ENCODE measurements at regions not wholly inside any gene's neighbourhood (a gene's known extent, or its start where the extent isn't known, plus 50 kb on each side); places are given as distances from the start of the nearest gene placed in this dataset.
"Not testable (repeated sequence)": the region's sequence is repeated elsewhere in the genome, so short reads cannot be mapped to it uniquely, and the experiment has no call there.

DNA sequence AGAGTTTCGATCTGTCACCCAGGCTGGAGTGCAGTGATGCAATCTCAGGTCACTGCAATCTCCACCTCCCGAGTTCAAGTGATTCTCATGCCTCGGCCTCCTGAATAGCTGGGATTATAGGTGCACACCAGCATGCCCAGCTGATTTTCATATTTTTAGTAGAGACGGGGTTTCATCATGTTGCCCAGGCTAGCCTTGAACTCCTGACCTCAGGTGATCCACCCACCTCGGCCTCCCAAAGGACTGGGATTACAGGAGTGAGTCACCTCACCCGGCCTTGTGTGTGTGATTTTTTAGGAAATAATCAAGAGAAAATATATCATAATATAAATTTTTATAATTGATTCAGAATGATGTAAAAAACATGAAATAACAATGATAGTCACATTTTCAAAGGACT lies 1231.4 kb downstream of the GALC start:
- no peak overlapping the region for H3K4me3 ChIP-seq (ENCODE audit: low read depth, poor library complexity, severe bottlenecking)
- 91 to 94% methylated on average over 6 of the region's 6 CpGs for WGBS, 2 donors
- intact Hi-C loops (cut with DNase I; ENCODE audit: low total_unique reads): no loop called here
- no peak for TF ChIP-seq POLR2A (IDR thresholded peaks at IDR 0.05)
- TF ChIP-seq, protein P1, sequence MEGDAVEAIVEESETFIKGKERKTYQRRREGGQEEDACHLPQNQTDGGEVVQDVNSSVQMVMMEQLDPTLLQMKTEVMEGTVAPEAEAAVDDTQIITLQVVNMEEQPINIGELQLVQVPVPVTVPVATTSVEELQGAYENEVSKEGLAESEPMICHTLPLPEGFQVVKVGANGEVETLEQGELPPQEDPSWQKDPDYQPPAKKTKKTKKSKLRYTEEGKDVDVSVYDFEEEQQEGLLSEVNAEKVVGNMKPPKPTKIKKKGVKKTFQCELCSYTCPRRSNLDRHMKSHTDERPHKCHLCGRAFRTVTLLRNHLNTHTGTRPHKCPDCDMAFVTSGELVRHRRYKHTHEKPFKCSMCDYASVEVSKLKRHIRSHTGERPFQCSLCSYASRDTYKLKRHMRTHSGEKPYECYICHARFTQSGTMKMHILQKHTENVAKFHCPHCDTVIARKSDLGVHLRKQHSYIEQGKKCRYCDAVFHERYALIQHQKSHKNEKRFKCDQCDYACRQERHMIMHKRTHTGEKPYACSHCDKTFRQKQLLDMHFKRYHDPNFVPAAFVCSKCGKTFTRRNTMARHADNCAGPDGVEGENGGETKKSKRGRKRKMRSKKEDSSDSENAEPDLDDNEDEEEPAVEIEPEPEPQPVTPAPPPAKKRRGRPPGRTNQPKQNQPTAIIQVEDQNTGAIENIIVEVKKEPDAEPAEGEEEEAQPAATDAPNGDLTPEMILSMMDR (IDR thresholded peaks at IDR 0.05): no peak
- DNase-seq (ENCODE audit: low spot score in 2 of 2): no peak

DNA sequence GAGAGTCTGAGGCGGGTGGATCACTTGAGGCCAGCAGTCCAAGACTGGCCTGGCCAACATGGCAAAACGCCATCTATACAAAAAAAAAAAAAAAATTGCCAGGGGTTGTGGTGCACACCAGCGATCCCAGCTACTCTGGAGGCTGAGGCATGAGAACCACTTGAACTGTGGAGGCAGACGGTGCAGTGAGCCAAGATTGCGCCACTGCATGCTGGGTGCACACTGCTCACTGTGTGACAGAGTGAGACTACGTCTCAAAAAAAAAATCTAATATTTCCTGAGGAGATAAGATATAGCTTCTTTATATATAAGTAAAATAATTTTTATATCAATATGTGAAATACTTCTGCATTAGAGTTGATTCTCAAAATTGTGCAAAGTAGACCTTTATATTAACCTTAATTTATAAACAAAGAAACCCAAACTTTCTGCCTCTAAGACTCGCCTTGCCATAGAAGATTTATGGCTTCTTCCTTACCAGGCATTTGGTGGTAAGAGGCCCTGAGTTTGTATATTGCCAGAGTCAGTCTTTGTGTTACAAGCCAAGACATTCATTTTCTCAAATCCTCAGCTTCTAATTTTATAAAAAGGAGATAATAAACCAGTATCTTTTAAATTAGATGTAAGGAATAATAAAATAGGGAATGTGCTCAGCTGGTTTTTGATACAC lies 1226.7 kb downstream of the FLRT2 start:
- WGBS, 2 donors: 66 to 75% methylated on average over 7 of the region's 7 CpGs
- no peak for DNase-seq (ENCODE audit: low spot score in 2 of 2)
- H3K4me3 ChIP-seq (ENCODE audit: low read depth, poor library complexity, severe bottlenecking): no peak overlapping the region
- TF ChIP-seq POLR2A (IDR thresholded peaks at IDR 0.05): no peak
- TF ChIP-seq, protein P1 (IDR thresholded peaks at IDR 0.05): no peak
- intact Hi-C loops (cut with DNase I; ENCODE audit: low total_unique reads): no loop called here

DNA sequence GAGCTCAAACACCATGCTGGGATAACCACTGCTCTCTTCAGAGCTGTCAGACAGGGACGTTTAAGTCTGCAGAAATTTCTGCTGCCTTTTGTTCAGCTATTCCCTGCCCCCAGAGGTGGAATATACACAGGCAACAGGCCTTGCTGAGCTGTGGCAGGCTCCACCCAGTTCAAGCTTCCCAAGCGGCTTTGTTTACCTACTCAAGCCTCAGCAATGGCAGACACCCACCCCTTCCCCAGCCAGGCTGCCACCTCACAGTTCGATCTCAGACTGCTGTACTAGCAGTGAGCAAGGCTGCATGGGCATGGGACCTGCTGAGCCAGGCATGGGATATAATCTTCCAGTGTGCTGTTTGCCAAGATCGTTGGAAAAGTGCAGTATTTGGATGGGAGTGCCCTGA lies 1220.5 kb downstream of the FLRT2 start:
- DNase-seq (ENCODE audit: low spot score in 2 of 2); intact Hi-C loops (cut with DNase I; ENCODE audit: low total_unique reads); H3K4me3 ChIP-seq (ENCODE audit: low read depth, poor library complexity, severe bottlenecking): not testable (repeated sequence)
- 74 to 78% methylated on average over 4 of the region's 4 CpGs for WGBS, 2 donors

DNA sequence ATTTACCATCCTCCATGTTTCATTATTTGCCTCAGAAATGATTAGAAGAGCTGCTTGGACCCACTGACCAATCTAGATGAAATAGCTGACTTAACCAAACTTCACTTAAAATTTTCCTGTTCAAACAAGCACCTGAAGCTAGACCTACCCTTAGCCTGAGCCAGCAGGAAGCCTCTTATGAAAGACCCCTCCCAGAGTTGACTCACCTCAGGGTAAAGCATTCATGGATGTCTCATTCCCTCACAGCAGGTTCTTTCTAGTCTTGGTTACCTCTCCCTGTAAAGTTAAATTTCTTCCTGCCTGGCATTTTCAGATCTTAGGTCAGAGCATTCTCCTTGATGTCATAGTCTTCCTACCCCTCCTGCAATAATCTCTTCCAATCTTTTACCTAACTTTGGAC lies 1209.8 kb downstream of the FLRT2 start:
- H3K4me3 ChIP-seq (ENCODE audit: low read depth, poor library complexity, severe bottlenecking): no peak overlapping the region
- DNase-seq (ENCODE audit: low spot score in 2 of 2): no peak
- no peak for TF ChIP-seq POLR2A (IDR thresholded peaks at IDR 0.05)
- TF ChIP-seq, protein P1 (IDR thresholded peaks at IDR 0.05): no peak
- intact Hi-C loops (cut with DNase I; ENCODE audit: low total_unique reads): no loop called here

DNA sequence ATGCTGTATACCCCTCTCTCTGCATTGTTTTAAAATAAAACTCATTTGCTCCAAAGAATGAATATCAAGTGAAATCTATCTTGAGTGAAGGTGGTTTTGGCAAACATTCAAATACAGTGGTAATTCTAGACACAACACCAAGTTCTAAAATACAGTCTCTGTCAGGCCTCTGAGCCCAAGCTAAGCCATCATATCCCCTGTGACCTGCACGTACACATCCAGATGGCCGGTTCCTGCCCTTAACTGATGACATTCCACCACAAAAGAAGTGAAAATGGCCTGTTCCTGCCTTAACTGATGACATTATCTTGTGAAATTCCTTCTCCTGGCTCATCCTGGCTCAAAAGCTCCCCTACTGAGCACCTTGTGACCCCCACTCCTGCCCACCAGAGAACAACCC lies 1201.5 kb downstream of the FLRT2 start:
- intact Hi-C loops (cut with DNase I; ENCODE audit: low total_unique reads): not testable (repeated sequence)

DNA sequence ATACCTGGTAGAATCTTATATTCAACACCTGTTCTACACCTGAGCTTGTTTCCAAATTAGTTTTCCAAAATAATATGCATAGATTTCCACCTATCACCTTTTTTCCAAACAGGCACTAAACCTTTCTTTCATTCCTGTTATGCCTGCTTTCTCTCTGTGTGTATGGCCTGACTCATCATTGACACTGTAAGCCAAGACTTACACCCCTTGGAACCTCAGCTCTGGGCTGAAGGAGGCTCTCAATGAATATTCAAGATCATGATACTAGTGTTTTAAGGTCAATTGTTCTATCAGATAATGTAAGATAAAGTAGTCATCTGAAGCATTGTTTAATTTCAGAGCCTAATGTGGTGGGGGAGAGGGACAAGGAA lies 1193.3 kb downstream of the FLRT2 start:
- no peak overlapping the region for H3K4me3 ChIP-seq (ENCODE audit: low read depth, poor library complexity, severe bottlenecking)
- no peak for DNase-seq (ENCODE audit: low spot score in 2 of 2)
- TF ChIP-seq POLR2A (IDR thresholded peaks at IDR 0.05): no peak
- TF ChIP-seq, protein P1 (IDR thresholded peaks at IDR 0.05): no peak
- intact Hi-C loops (cut with DNase I; ENCODE audit: low total_unique reads): no loop called here

More for the DNA sequence above, 1201.5 kb downstream of the FLRT2 start:
- DNase-seq (ENCODE audit: low spot score in 2 of 2); H3K4me3 ChIP-seq (ENCODE audit: low read depth, poor library complexity, severe bottlenecking): not testable (repeated sequence)
- WGBS, 2 donors: 87 to 90% methylated on average over 2 of the region's 2 CpGs

DNA sequence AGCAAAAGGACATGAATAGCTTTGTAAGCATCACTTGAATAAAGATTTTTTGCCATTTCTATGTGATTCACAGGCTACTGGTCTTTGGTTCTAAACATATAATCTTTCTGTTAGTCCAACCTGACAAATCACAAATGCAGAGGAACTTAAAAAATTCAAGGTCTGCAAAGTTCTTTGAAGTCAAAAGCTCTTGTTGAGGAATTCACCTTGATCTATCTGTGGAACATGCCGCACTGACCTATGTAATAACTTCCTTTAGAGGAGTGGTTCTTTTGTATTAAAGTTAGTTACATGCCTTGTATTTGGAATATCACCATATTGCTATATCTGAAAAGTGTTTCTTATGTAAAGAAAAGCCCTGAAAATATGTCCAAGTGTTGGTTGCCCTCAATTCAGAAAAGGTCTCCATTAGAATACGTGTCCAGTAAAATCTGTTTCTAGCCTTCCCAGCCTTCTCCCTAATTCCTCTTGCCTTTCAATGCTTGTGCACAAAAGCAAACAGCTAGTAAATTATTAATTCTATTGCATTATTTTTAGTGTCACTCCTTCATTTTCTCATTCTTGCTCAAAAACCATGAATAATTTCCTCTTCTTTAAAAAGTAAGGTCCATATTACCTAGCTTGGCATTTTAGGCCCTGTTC lies 1192.8 kb downstream of the FLRT2 start:
- TF ChIP-seq, protein P1 (IDR thresholded peaks at IDR 0.05): no peak
- TF ChIP-seq POLR2A (IDR thresholded peaks at IDR 0.05): no peak
- 78 to 89% methylated on average over 2 of the region's 2 CpGs for WGBS, 2 donors

More for the DNA sequence above, 1192.8 kb downstream of the FLRT2 start:
- intact Hi-C loops (cut with DNase I; ENCODE audit: low total_unique reads): no loop called here
- DNase-seq (ENCODE audit: low spot score in 2 of 2): no peak
- no peak overlapping the region for H3K4me3 ChIP-seq (ENCODE audit: low read depth, poor library complexity, severe bottlenecking)
